LNCaP clone FGC (cell line): ENCODE measurements at regions not wholly inside any gene's neighbourhood (a gene's known extent, or its start where the extent isn't known, plus 50 kb on each side); places are given as distances from the start of the nearest gene placed in this dataset.

Experiments used
- DNase-seq: peaks from one replicate; pipeline ENCODE4 v3.0.0-alpha.2; 2011; ENCODE audit warnings: low read depth
- H3K4me3 ChIP-seq: 2 replicates; pipeline ENCODE4 v1.5.1; 2011; ENCODE audit warnings: mild to moderate bottlenecking, low read depth, low read length, control low read depth
- TF ChIP-seq, protein P1 (sequence below): IDR thresholded peaks from 2 replicates; pipeline ENCODE4 v1.5.1; 2012; ENCODE audit warnings: mild to moderate bottlenecking; ENCODE audit not compliant: control insufficient read depth, insufficient read depth; ENCODE audit errors: extremely low read depth

DNA sequence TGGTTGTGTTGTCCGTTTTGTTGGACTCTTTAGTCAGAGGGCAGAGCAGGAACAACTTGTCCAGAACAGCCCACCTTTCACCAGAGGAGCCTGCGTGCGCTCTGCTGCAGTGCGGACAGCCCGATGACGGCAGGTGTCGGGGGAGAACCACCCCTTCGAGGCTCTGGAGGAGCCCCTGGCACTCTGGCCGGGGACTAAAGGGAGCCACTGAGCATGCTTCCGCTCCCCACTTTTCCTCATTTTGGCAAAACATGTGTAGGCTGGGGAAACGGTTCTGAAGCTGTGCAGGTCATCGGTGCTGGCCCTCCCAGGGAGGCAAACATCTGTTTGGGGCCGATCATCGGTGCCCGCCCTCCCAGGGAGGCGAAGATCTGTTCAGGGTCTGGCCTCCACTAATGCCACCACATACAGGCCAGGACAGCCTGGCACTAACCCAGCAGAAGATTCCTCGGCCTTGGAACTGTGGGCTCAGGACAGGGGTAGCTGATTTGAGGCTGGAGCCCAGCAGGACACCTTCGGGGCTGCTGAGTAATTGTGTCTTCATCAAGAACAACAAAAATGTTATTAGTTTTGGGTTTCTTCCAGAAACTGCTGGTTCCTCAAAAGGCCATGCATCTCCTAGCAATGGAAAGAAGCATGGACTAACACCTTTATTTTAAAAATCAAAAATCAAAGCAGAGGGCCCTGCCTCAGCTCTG lies 124.4 kb upstream of the TCERG1L start:
- DNase-seq = no peak
- TF ChIP-seq, protein P1, sequence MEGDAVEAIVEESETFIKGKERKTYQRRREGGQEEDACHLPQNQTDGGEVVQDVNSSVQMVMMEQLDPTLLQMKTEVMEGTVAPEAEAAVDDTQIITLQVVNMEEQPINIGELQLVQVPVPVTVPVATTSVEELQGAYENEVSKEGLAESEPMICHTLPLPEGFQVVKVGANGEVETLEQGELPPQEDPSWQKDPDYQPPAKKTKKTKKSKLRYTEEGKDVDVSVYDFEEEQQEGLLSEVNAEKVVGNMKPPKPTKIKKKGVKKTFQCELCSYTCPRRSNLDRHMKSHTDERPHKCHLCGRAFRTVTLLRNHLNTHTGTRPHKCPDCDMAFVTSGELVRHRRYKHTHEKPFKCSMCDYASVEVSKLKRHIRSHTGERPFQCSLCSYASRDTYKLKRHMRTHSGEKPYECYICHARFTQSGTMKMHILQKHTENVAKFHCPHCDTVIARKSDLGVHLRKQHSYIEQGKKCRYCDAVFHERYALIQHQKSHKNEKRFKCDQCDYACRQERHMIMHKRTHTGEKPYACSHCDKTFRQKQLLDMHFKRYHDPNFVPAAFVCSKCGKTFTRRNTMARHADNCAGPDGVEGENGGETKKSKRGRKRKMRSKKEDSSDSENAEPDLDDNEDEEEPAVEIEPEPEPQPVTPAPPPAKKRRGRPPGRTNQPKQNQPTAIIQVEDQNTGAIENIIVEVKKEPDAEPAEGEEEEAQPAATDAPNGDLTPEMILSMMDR = no peak
- H3K4me3 ChIP-seq = no peak overlapping the region

DNA sequence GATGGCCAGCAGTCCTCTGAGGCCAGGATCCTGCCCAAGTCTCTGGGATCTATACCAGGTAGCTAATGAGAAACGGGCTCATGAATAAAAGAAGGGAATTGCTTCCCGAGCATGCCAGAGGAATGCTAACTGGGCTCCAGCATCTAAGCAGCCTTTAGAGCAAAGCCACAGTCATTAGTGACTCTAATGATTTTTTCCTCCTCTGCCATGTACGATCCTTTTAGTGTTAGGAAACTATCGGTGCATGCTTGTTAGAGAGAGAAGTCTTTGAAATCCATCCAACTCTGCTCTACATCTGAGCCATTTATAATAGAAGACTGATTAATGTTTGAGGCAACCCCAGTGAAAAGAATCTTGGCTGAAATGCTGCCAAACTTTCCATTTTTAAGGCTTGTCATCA lies 124.9 kb upstream of the TCERG1L start:
- TF ChIP-seq, protein P1 = no peak

DNA sequence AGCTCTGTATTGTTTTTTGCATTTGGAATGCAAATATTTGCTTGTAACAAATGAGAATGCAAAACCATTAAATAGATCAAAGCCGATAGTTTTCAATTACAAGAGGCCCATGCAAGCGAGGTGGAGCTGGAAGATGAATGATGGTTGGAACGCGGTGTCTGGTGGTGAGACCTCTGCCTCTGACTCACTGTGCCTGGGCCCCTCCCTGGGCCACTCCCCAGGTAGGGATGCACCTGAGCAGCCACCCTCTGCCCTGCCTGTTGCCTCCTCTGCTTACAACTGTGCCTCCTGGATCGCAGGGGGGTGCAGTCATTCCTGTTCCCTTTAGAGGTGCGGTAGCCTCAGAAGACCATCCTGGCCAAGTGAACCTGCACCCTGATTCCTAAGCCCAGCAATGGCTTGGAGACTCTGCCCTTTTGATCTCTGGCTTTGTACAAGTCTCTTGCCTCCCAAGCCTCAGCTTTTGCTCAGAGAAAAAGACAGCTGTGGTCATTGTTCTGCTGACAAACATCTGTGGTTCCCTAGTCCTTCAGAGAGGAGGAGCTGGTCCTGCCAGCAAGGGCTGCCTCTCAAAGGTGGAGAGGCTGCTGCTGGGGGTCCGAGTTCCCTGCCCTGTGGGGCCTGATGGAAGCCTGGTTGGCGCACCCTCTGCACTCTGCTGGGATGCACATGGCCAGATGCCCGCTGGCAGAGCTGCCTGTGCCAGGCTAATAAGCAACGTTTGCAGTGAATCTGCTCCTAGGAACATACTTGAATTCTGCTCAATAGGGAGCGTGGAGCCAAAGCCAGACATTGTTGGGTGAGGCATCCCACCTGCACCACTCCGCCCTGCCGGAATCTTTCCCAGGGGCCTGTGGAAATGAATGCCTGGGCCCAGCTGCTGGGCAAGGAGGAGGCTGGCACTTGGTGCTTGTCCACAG lies 126.3 kb upstream of the TCERG1L start:
- TF ChIP-seq, protein P1 = no peak
- DNase-seq = no peak
- no peak overlapping the region for H3K4me3 ChIP-seq

More for the DNA sequence above, 124.9 kb upstream of the TCERG1L start:
- no peak for DNase-seq
- H3K4me3 ChIP-seq = no peak overlapping the region

DNA sequence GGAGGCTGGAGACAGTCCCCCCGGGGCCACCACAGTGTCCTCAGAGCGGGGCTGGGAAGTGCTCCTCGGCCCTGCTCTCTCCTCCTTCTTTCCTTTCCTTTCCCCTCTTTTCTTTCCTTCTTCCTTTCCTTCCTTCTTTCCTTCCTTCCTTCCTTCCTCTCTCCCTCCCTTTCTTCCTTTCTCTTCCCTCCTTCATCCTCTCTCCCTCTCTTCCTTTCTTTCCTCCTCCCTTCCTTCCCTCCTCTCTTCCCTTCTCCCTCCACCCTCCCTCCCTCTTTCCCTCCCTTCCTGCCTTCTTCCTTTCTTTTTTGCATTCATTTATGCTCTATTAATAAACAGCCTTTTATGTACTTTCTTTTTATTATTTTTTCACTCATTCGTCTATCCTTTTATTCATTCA lies 127.1 kb upstream of the TCERG1L start:
- TF ChIP-seq, protein P1 = no peak
- H3K4me3 ChIP-seq = no peak overlapping the region
- no peak for DNase-seq

DNA sequence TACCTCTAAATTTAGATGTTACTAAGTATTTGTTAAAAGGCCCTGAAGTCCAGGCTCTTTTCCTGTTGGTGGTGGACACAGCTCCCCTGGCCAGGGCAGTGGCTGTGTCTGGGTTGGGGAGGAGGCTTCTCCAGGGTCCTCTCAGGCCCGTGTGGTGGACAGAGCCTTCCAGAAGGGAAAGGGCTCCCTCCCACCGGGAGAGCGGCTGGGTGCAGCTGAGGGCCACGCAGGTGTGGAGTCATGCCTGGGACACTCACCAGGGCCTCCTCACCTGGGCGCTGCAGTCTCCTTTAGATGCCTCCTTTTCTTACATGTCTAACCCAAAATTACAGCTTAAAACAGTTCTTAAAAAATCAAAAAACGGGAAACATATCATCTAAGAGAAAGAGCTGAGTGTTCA lies 128.2 kb upstream of the TCERG1L start:
- no peak for DNase-seq
- TF ChIP-seq, protein P1 = no peak
- H3K4me3 ChIP-seq = no peak overlapping the region

DNA sequence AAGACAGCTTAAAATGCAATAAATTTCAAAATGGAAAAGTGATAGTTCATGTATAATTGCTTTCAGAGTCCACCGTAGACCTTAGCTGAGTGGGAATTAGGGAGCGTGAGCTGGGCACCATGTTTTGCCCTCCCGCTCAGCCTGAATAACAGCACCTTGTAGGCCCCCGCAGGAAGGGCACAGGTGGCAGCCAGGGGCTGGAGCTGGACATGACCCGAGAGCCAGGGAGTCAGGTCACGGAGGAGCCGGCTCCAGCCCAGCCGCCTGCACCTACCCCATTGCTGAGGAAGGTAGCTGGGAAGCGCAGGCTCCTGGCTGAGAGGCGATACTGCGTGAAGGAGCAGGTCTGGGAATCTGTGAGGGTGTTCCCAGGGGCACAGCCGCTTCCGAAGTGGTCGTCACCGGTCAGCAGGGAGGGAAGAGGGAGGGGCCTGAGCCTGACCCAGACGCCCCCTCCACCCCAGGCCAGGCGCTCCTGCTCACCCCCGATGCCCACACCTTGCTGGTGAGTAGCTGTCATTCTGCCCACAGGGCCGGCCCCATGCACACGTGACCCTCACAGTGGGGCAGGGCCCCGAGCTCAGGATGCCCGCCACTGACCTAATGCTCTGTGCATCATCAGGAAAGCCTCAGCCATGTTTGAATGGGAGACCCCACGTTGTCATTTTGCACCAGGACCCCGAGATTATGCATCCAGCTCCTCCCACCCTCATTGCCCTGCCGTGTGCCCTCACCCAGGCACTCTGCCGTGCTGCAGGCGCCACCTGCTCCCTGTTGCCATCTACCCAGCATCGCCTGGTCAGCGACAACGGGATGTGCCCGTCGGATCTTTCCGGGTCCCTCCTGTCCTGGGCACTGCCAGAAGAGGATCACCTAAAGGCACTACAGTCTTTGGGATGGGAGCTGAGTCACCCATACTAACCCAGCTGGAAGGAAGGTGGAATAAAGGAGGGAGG lies 129.2 kb upstream of the TCERG1L start:
- no peak for DNase-seq
- no peak overlapping the region for H3K4me3 ChIP-seq
- TF ChIP-seq, protein P1 = no peak
